ENCODE measurements at regions not wholly inside any gene's neighbourhood (a gene's known extent, or its start where the extent isn't known, plus 50 kb on each side); places are given as distances from the start of the nearest gene placed in this dataset.

- H3K27me3 ChIP-seq (ENCODE audit: insufficient read depth, low read length) = no peaks in the 10 kb centered on the region
Observed at GRCh38 chr6:141443032-141443431, 689.7 kb upstream of the GJE1 start.

GRCh38 chr6:141439513-141439912 is 693.2 kb upstream of the GJE1 start:
- no peaks in the 10 kb centered on the region for H3K4me1 ChIP-seq (ENCODE audit: insufficient read depth, low read length)
- no peak overlapping the region for H2AFZ ChIP-seq (ENCODE audit: low read depth, low read length)
- H3K4me3 ChIP-seq (ENCODE audit: low read length) = no peak overlapping the region
- peaks cover 2% of the 10 kb centered on the region for H3K9me3 ChIP-seq (ENCODE audit: low read length)
- H3K27me3 ChIP-seq (ENCODE audit: insufficient read depth, low read length) = no peaks in the 10 kb centered on the region
- no peaks in the 10 kb centered on the region for H3K36me3 ChIP-seq (ENCODE audit: insufficient read depth, low read length)

More at GRCh38 chr6:141443032-141443431, 689.7 kb upstream of the GJE1 start:
- Histone ChIP-seq H3K4me1 (ENCODE audit: insufficient read depth, low read length) (no peaks in the 10 kb centered on the region), H3K4me3 (ENCODE audit: low read length) (no peak overlapping the region), H2AFZ (ENCODE audit: low read depth, low read length) (no peak overlapping the region), H3K36me3 (ENCODE audit: insufficient read depth, low read length) (no peaks in the 10 kb centered on the region), H3K9me3 (ENCODE audit: low read length) (peaks cover 2% of the 10 kb centered on the region)

- H3K4me1 ChIP-seq (ENCODE audit: insufficient read depth, low read length) = no peaks in the 10 kb centered on the region
- H2AFZ ChIP-seq (ENCODE audit: low read depth, low read length) = no peak overlapping the region
- no peaks in the 10 kb centered on the region for H3K36me3 ChIP-seq (ENCODE audit: insufficient read depth, low read length)
- H3K9me3 ChIP-seq (ENCODE audit: low read length) = peaks cover 2% of the 10 kb centered on the region
- no peak overlapping the region for H3K4me3 ChIP-seq (ENCODE audit: low read length)
- H3K27me3 ChIP-seq (ENCODE audit: insufficient read depth, low read length) = no peaks in the 10 kb centered on the region
Observed at GRCh38 chr6:141437685-141438084, 695.0 kb upstream of the GJE1 start.

- Histone ChIP-seq H3K4me1 (ENCODE audit: insufficient read depth, low read length) (no peaks in the 10 kb centered on the region), H3K4me3 (ENCODE audit: low read length) (no peak overlapping the region), H3K36me3 (ENCODE audit: insufficient read depth, low read length) (no peaks in the 10 kb centered on the region), H3K9me3 (ENCODE audit: low read length) (peaks cover 2% of the 10 kb centered on the region), H3K27me3 (ENCODE audit: insufficient read depth, low read length) (no peaks in the 10 kb centered on the region), H2AFZ (ENCODE audit: low read depth, low read length) (no peak overlapping the region)
Observed at GRCh38 chr6:141437011-141437410, 695.7 kb upstream of the GJE1 start.

- H3K36me3 ChIP-seq (ENCODE audit: insufficient read depth, low read length) = no peaks in the 10 kb centered on the region
- no peak overlapping the region for H2AFZ ChIP-seq (ENCODE audit: low read depth, low read length)
Observed at GRCh38 chr6:141426400-141426980, 706.2 kb upstream of the GJE1 start.

GRCh38 chr6:141421378-141421777 is 711.3 kb upstream of the GJE1 start:
- Histone ChIP-seq H3K4me3 (ENCODE audit: low read length) (no peak overlapping the region), H3K27me3 (ENCODE audit: insufficient read depth, low read length) (no peaks in the 10 kb centered on the region)

More at GRCh38 chr6:141426400-141426980, 706.2 kb upstream of the GJE1 start:
- Histone ChIP-seq H3K9me3 (ENCODE audit: low read length) (no peaks in the 10 kb centered on the region), H3K4me3 (ENCODE audit: low read length) (no peak overlapping the region), H3K4me1 (ENCODE audit: insufficient read depth, low read length) (no peaks in the 10 kb centered on the region), H3K27me3 (ENCODE audit: insufficient read depth, low read length) (no peaks in the 10 kb centered on the region)

GRCh38 chr6:141418076-141418475 is 714.6 kb upstream of the GJE1 start:
- Histone ChIP-seq H3K4me3 (ENCODE audit: low read length) (no peak overlapping the region), H3K36me3 (ENCODE audit: insufficient read depth, low read length) (no peaks in the 10 kb centered on the region), H3K27me3 (ENCODE audit: insufficient read depth, low read length) (no peaks in the 10 kb centered on the region), H3K9me3 (ENCODE audit: low read length) (no peaks in the 10 kb centered on the region), H2AFZ (ENCODE audit: low read depth, low read length) (no peak overlapping the region), H3K4me1 (ENCODE audit: insufficient read depth, low read length) (no peaks in the 10 kb centered on the region)

More at GRCh38 chr6:141421378-141421777, 711.3 kb upstream of the GJE1 start:
- Histone ChIP-seq H3K9me3 (ENCODE audit: low read length) (no peaks in the 10 kb centered on the region), H3K4me1 (ENCODE audit: insufficient read depth, low read length) (no peaks in the 10 kb centered on the region), H3K36me3 (ENCODE audit: insufficient read depth, low read length) (no peaks in the 10 kb centered on the region), H2AFZ (ENCODE audit: low read depth, low read length) (no peak overlapping the region)

GRCh38 chr6:141415896-141416295 is 716.8 kb upstream of the GJE1 start:
- no peaks in the 10 kb centered on the region for H3K36me3 ChIP-seq (ENCODE audit: insufficient read depth, low read length)
- H3K4me3 ChIP-seq (ENCODE audit: low read length) = no peak overlapping the region
- H2AFZ ChIP-seq (ENCODE audit: low read depth, low read length) = no peak overlapping the region
- no peaks in the 10 kb centered on the region for H3K4me1 ChIP-seq (ENCODE audit: insufficient read depth, low read length)
- no peaks in the 10 kb centered on the region for H3K27me3 ChIP-seq (ENCODE audit: insufficient read depth, low read length)
- no peaks in the 10 kb centered on the region for H3K9me3 ChIP-seq (ENCODE audit: low read length)

GRCh38 chr6:141413196-141413595 is 719.5 kb upstream of the GJE1 start:
- Histone ChIP-seq H2AFZ (ENCODE audit: low read depth, low read length) (no peak overlapping the region), H3K9me3 (ENCODE audit: low read length) (peaks cover 8% of the 10 kb centered on the region), H3K4me3 (ENCODE audit: low read length) (no peak overlapping the region), H3K36me3 (ENCODE audit: insufficient read depth, low read length) (no peaks in the 10 kb centered on the region), H3K4me1 (ENCODE audit: insufficient read depth, low read length) (no peaks in the 10 kb centered on the region), H3K27me3 (ENCODE audit: insufficient read depth, low read length) (no peaks in the 10 kb centered on the region)

- Histone ChIP-seq H2AFZ (ENCODE audit: low read depth, low read length) (no peak overlapping the region), H3K27me3 (ENCODE audit: insufficient read depth, low read length) (no peaks in the 10 kb centered on the region), H3K36me3 (ENCODE audit: insufficient read depth, low read length) (no peaks in the 10 kb centered on the region), H3K4me3 (ENCODE audit: low read length) (no peak overlapping the region), H3K4me1 (ENCODE audit: insufficient read depth, low read length) (no peaks in the 10 kb centered on the region), H3K9me3 (ENCODE audit: low read length) (peaks cover 11% of the 10 kb centered on the region)
Observed at GRCh38 chr6:141406761-141407160, 726.0 kb upstream of the GJE1 start.

GRCh38 chr6:141403827-141404226 is 728.9 kb upstream of the GJE1 start:
- Histone ChIP-seq H2AFZ (ENCODE audit: low read depth, low read length) (peak overlapping the region; percentile 31), H3K36me3 (ENCODE audit: insufficient read depth, low read length) (no peaks in the 10 kb centered on the region), H3K4me1 (ENCODE audit: insufficient read depth, low read length) (no peaks in the 10 kb centered on the region), H3K9me3 (ENCODE audit: low read length) (peaks cover 4% of the 10 kb centered on the region), H3K27me3 (ENCODE audit: insufficient read depth, low read length) (no peaks in the 10 kb centered on the region), H3K4me3 (ENCODE audit: low read length) (no peak overlapping the region)

GRCh38 chr6:141403103-141403502 is 729.6 kb upstream of the GJE1 start:
- Histone ChIP-seq H3K4me1 (ENCODE audit: insufficient read depth, low read length) (no peaks in the 10 kb centered on the region), H3K27me3 (ENCODE audit: insufficient read depth, low read length) (no peaks in the 10 kb centered on the region), H3K36me3 (ENCODE audit: insufficient read depth, low read length) (no peaks in the 10 kb centered on the region), H2AFZ (ENCODE audit: low read depth, low read length) (no peak overlapping the region), H3K9me3 (ENCODE audit: low read length) (peaks cover 2% of the 10 kb centered on the region), H3K4me3 (ENCODE audit: low read length) (no peak overlapping the region)

- Histone ChIP-seq H3K4me1 (ENCODE audit: insufficient read depth, low read length) (no peaks in the 10 kb centered on the region), H3K4me3 (ENCODE audit: low read length) (no peak overlapping the region), H3K36me3 (ENCODE audit: insufficient read depth, low read length) (no peaks in the 10 kb centered on the region), H2AFZ (ENCODE audit: low read depth, low read length) (no peak overlapping the region), H3K9me3 (ENCODE audit: low read length) (no peaks in the 10 kb centered on the region), H3K27me3 (ENCODE audit: insufficient read depth, low read length) (no peaks in the 10 kb centered on the region)
Observed at GRCh38 chr6:141402489-141402888, 730.2 kb upstream of the GJE1 start.

- H3K27me3 ChIP-seq (ENCODE audit: insufficient read depth, low read length) = no peaks in the 10 kb centered on the region
- no peak overlapping the region for H3K4me3 ChIP-seq (ENCODE audit: low read length)
- H3K9me3 ChIP-seq (ENCODE audit: low read length) = no peaks in the 10 kb centered on the region
- H3K36me3 ChIP-seq (ENCODE audit: insufficient read depth, low read length) = no peaks in the 10 kb centered on the region
- no peaks in the 10 kb centered on the region for H3K4me1 ChIP-seq (ENCODE audit: insufficient read depth, low read length)
- no peak overlapping the region for H2AFZ ChIP-seq (ENCODE audit: low read depth, low read length)
Observed at GRCh38 chr6:141401851-141402250, 730.9 kb upstream of the GJE1 start.

Data from neuron (in vitro differentiated cells).